ENCODE measurements at regions not wholly inside any gene's neighbourhood (a gene's known extent, or its start where the extent isn't known, plus 50 kb on each side); places are given as distances from the start of the nearest gene placed in this dataset.
A peak's percentile ranks its signal among the peaks of the same experiment; 100 is the strongest.

GRCh38 chr10:108404155-108404554, 1239.6 kb upstream of the SORCS1 start:
- no peaks in the 10 kb centered on the region for H3K4me1 ChIP-seq (ENCODE audit: low read depth)
- DNase-seq (ENCODE audit: low read depth in 1 of 2, low spot score in 1 of 2) = peak in 1 of 2 donors; percentile 8
- no peak for TF ChIP-seq CTCF (IDR thresholded peaks at IDR 0.05; ENCODE audit: low read depth, low read length)
- no peaks in the 10 kb centered on the region for H3K36me3 ChIP-seq
- no peaks in the 10 kb centered on the region for H3K27me3 ChIP-seq
- no peak overlapping the region for H3K4me3 ChIP-seq
- no peak overlapping the region for H3K27ac ChIP-seq
- H3K9me3 ChIP-seq (ENCODE audit: low read depth) = no peaks in the 10 kb centered on the region

- DNase-seq (ENCODE audit: low read depth in 1 of 2, low spot score in 1 of 2) = peak in 1 of 2 donors; percentile 28
- no peaks in the 10 kb centered on the region for H3K9me3 ChIP-seq (ENCODE audit: low read depth)
- H3K4me1 ChIP-seq (ENCODE audit: low read depth) = no peaks in the 10 kb centered on the region
- TF ChIP-seq CTCF (IDR thresholded peaks at IDR 0.05; ENCODE audit: low read depth, low read length) = no peak
- no peak overlapping the region for H3K27ac ChIP-seq
- no peak overlapping the region for H3K4me3 ChIP-seq
- no peaks in the 10 kb centered on the region for H3K27me3 ChIP-seq
- no peaks in the 10 kb centered on the region for H3K36me3 ChIP-seq
These were observed 1235.0 kb upstream of the SORCS1 start for GRCh38 chr10:108399465-108399864.

DNA sequence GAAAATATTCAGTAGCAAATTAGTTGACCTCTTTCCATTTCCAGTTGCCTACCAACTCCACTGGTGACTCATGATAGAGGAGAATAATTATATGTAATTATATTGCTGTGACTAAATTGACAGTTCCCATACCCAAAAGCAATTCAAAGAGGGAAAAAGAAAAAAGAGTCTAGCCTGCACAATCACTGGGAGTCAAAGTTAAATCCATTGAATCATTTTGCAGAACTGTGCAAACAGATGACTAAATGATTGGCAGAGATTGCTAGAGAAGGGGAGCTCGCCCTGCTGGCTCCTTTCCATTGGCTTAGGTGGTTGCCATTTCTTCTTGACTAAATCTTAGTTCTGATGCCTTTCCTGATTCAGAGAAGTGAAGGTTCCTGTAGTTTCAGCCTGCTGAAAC, 1228.6 kb upstream of the SORCS1 start:
- no peak for DNase-seq (ENCODE audit: low read depth in 1 of 2, low spot score in 1 of 2)
- no peak for TF ChIP-seq CTCF (IDR thresholded peaks at IDR 0.05; ENCODE audit: low read depth, low read length)
- H3K27ac ChIP-seq = no peak overlapping the region

DNA sequence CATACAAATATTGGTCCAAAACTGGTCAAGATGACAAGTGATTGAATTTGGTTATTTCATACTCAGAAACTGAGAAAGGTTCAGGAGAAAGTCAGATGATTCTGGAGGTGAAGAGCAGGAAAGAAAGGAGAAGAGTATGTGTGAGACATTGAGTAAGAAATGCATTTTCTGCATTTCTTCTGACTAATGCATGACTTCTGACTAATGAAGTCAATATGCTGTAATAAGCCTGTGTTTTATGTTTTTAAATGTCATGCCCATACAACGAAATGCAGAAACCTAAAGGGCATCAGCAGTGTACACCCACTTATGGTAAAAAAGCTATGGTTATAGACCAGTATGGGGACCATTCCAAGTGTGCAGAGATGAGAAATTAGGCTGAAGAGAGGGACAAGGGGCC, 1227.8 kb upstream of the SORCS1 start:
- H3K4me1 ChIP-seq (ENCODE audit: low read depth) = no peaks in the 10 kb centered on the region
- no peaks in the 10 kb centered on the region for H3K9me3 ChIP-seq (ENCODE audit: low read depth)
- peak in 1 of 2 donors; percentile 54 for DNase-seq (ENCODE audit: low read depth in 1 of 2, low spot score in 1 of 2)
- no peak overlapping the region for H3K4me3 ChIP-seq
- no peak for TF ChIP-seq CTCF (IDR thresholded peaks at IDR 0.05; ENCODE audit: low read depth, low read length)
- H3K36me3 ChIP-seq = no peaks in the 10 kb centered on the region
- H3K27ac ChIP-seq = no peak overlapping the region
- H3K27me3 ChIP-seq = no peaks in the 10 kb centered on the region

More for the DNA sequence above, 1228.6 kb upstream of the SORCS1 start:
- no peaks in the 10 kb centered on the region for H3K4me1 ChIP-seq (ENCODE audit: low read depth)
- H3K36me3 ChIP-seq = no peaks in the 10 kb centered on the region
- H3K27me3 ChIP-seq = no peaks in the 10 kb centered on the region
- no peaks in the 10 kb centered on the region for H3K9me3 ChIP-seq (ENCODE audit: low read depth)
- H3K4me3 ChIP-seq = no peak overlapping the region

DNA sequence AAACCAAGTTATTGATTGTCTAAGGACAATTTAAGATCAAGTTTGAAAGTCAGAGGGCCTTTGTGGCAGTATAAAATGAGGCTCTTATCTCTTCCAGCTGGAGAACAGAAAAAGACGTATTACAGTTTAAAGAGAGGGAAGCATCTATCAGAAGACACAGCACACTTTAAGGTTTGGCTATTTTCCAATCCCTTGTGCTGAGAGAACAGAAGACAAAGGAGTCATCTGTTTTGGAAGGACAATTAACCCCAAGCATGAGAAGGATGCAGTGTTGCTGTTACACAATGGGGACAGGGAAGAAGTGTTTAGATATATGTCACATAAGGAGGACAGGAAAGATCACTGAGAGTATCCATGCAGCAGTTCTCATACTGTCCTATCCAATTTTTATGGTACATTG, 1224.2 kb upstream of the SORCS1 start:
- H3K27me3 ChIP-seq = no peaks in the 10 kb centered on the region
- H3K4me1 ChIP-seq (ENCODE audit: low read depth) = no peaks in the 10 kb centered on the region
- H3K27ac ChIP-seq = no peak overlapping the region
- no peaks in the 10 kb centered on the region for H3K36me3 ChIP-seq
- no peak overlapping the region for H3K4me3 ChIP-seq
- TF ChIP-seq CTCF (IDR thresholded peaks at IDR 0.05; ENCODE audit: low read depth, low read length) = no peak
- DNase-seq (ENCODE audit: low read depth in 1 of 2, low spot score in 1 of 2) = no peak
- no peaks in the 10 kb centered on the region for H3K9me3 ChIP-seq (ENCODE audit: low read depth)

DNA sequence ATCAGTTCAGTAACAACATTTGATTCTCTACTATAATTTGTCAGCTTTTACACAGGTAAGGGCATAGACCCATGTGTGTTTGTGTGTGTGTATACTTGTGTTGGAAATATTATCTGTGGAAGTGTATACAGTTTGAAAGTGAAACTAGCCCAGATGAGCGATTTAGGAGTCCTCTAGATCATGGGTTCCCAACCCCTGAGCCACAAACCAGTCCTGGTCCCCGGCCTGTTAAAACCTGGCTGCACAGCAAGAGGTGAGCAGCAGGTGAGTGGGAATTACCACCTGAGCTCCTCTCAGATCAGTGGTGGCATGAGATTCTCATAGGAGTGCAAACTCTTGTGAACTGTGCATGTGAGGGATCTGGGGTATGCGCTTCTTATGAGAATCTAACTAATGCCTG, 1221.5 kb upstream of the SORCS1 start:
- Histone ChIP-seq H3K27ac (no peak overlapping the region), H3K9me3 (ENCODE audit: low read depth) (no peaks in the 10 kb centered on the region), H3K27me3 (no peaks in the 10 kb centered on the region), H3K36me3 (no peaks in the 10 kb centered on the region), H3K4me3 (no peak overlapping the region), H3K4me1 (ENCODE audit: low read depth) (no peaks in the 10 kb centered on the region)
- DNase-seq (ENCODE audit: low read depth in 1 of 2, low spot score in 1 of 2) = no peak
- no peak for TF ChIP-seq CTCF (IDR thresholded peaks at IDR 0.05; ENCODE audit: low read depth, low read length)
